GM21367 (cell line): ENCODE measurements at regions not wholly inside any gene's neighbourhood (a gene's known extent, or its start where the extent isn't known, plus 50 kb on each side); places are given as distances from the start of the nearest gene placed in this dataset.

Experiments
- ATAC-seq: cut with Tn5 transposase; IDR thresholded peaks from one replicate; pipeline ENCODE4 v1.9.1; 2021; ENCODE audit not compliant: unreplicated experiment

DNA sequence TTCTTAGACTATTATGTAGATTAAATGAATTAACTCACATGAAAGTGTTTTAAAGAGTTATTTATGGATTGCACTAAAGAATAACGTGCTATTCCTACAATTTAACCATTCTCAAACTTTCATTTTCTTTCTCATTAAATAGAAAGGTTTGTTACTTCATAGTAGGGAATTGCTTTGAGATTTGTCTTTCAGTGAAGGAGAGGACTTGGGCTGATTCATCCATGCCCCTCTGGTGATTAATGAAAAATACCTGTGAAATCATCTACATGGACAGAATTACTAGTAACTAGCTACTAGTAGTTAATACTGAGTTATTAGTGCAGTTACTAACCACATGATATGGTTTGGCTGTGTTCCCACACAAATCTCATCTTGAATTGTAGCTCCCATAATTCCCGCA, 275.8 kb upstream of the CDH20 start:
- no peak for ATAC-seq

DNA sequence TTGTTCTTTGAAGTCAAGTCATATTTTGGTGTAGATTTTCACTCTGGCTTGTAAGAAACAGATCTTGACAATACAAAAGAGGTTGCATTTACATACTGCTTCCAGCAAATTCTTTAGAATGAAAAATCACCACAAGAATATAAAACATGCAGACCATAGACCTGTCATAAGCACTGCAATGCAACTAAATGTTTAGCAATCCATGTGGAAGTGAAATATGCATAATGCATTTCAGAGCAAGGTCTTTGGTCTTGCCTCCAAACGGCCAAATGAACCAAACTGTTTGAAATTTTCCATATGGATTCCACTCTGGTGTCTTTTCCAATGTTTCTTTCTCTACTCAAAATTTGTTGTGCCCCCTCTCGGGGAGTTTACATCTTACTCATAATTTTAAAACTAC, 271.0 kb upstream of the CDH20 start:
- no peak for ATAC-seq

DNA sequence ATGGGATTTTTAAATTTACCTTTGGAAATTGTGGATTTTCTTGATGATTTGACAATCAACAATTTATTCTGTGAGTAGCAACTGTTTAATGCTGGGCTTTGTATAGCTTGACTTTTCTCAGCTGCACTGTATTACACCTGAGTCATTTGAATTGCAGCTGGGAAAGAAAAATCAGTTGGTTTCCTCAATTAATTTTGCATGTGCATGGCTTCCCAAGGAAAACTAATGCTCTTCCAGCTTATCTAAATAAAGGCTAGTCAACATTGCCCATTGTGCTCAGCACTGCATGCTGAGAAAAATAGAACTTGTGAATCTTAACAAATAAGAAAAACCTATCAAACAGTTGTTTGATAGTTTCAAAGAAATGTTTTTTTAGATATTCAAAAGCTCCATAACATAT, 268.3 kb upstream of the CDH20 start:
- no peak for ATAC-seq

DNA sequence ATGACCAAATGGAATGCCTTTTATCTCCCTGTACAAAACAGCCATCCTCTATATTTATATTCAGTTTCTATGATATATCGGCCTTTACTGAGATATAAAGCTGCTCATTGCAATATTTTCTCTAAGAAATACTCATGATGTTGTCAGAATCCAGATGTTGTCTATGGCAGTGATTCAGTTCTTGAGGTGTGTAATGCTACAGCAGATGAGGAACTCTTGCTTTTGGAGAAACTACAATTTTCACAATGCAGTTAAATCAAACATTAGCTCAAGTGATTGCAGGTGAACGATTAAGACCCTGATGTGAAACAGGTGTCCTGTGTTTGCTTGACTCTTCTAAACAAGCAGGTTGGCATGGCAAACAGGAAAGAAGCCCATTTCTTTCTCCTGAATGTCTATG, 256.2 kb upstream of the CDH20 start:
- no peak for ATAC-seq

DNA sequence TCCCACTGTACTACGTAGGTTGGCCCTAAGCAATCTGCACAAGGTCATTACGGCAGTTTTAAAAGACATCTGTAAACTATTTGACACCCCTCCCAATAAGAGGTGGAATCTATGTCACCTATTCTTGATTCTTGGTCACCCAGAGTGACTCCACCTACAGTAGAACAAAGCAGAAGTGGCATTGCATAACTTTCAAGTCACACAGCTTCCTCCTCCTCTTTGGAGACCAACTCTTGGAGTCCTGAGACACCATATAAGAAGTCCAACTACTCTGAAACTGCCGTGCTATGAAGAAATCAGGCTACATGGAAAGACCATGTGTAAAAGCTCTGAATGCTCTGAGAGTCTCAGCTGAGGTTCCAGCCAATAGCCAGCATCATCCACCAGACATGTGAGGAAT, 253.5 kb upstream of the CDH20 start:
- no peak for ATAC-seq

DNA sequence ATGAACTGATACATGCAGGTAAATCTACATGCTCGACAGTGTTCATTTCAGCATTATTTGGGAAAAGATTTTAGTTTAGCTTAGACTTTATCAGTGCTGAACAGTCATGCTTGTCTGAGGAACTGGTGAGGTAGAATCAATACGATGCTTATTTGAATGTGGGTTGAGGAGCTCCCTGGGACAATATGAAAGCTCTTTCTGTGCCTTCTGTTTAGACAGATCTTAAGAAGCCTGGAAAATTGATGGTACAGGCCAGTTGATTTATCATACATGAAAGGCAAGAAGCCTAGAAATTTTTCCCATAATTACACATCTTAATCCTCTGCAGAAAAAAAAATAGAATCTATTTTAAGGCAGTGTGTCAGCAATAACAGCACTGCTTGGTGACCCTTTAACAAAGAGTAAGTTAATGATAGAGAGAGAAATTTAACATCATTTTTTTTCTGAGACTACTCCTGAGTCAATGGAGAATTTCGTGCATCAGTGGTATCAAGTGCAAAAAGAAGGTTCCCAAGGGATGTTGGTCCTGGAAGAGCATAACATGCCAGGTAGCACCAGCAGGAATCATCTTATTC, 252.2 kb upstream of the CDH20 start:
- no peak for ATAC-seq

DNA sequence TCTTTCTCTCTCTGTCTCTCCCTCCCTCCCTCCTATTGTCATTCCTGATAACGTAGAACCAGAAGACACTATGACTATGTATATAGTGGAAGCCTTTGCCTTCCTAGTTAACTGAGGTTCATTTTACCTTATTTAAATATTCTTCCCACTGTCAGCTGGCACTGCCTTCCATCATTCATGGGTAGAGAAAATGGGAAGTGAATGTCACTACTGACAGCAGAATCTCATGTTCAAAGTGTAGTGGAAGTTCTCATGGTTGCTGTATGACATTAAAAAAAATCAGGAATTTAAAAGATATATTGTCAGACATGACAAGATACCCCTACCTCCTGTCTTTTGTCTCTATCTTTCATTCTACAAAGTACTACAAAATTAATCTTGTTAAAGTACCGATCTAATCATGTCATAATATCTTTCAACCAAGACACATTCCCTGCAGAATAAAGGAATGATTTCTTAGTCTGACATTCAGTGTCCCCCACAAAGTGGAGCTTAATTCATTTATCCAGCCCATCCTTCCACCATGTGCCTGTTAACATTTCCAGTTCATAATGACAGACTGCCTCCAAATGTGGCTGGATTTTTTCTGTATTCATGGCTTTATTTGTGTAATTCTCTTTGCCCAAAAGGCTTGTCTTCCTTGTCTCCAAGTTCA, 250.1 kb upstream of the CDH20 start:
- ATAC-seq, result no peak

DNA sequence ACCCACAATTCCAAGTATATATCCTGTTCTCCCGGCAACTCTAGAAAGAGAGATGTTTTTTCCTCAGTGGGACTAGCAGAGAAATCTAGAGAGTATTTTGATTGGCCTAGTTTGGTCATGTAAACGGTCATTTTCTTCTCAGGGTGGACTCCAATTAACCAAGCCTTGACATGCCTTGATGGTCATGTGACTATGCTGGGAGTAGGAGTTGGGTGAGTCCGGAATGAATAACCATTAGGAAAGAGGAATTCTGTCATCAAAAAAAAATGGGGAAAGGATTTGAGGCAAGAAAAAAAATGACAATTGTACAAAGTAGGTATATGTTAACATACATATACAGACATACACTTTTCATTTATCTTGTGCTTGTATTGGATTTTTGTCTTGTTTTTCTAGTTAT, 248.2 kb upstream of the CDH20 start:
- no peak for ATAC-seq

DNA sequence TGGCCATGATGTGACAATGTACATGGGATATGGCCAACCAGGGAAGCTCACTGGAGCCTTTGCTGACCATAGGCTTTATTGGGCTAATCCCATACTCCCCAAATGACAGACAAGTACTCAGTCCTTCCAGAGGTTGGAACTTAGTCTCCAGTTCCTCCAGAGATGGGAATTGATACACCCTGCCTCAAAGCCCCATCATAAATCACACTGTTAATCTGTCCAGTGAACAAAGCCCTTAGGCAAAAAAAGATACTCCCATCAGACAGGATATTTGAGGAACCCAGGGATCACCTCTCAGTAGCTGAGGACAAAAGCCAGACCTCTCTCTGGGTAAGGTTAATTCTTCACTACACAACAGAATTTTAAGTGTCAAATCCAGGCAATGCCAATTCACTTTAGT, 247.5 kb upstream of the CDH20 start:
- ATAC-seq, result no peak

DNA sequence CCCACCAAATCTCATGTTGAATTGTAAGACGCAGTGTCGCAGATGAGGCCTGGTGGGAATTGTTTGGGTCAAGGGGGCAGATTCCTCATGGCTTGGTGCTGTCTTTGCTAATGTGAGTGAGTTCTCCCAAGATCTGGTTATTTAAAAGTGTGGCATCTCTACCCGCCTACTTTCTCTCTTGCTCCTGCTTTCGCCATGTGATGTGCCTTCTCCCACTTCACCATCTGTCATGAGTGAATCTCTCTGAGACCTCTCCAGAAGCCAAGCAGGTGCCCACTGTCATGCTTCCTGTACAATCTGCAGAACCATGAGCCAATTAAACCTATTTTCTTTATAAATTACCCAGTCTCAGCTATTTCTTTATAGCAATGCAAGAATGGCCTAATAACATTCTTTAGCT, 246.6 kb upstream of the CDH20 start:
- ATAC-seq, result no peak

DNA sequence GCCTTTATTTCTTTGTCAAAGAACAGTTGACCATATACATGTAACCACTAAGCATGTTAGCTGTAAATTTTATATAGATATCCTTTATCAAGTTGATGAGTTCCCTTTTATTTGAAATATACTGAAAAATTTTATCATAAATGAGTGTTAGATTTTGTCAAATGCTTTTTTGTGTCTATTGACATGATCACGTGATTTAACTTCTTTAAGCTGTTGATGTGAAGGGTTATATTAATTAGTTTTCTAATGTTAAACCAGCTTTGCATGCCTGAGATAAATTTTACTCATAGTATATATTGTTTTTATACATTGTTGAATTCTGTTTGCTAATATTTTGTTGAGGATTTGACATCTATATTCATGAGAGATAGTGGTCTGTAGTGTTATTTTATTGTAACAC, 241.9 kb upstream of the CDH20 start:
- ATAC-seq, result no peak

DNA sequence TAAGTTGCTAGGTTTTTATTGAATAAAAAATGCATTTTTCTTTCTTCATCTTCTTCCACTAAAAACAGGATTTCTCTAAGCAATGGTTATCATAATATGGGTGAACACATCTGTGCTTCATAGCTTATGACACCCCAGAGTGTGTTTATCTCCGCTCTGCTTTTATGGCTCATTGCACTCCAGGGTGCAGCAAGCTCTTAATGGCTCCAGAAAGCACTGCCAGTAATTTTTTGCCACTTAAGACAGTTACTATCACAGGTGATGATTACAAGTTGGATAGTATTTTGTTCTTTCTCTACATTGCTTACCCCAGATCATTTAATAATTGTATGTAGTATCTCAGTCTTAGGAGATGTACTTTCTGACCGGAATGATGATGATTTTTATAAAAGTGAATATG, 239.3 kb upstream of the CDH20 start:
- no peak for ATAC-seq

DNA sequence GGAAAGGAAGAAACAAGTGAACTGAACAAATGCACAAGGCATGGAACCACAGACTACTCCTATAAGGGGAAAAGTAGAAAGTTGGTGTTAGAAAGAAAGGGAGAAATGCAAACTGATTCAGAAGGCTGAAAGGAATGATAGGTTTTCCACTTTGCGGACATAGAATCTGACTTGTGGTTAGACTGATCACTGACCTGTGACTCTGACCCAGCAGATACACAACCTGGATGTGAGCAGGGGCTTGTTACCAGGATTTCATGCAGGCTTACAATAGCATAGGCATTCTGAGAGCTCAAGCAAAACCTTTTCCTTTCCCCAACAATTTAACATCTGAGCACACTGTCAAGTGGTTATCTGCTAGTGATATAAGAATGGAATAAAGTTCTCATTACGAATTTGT, 237.0 kb upstream of the CDH20 start:
- ATAC-seq, result no peak

DNA sequence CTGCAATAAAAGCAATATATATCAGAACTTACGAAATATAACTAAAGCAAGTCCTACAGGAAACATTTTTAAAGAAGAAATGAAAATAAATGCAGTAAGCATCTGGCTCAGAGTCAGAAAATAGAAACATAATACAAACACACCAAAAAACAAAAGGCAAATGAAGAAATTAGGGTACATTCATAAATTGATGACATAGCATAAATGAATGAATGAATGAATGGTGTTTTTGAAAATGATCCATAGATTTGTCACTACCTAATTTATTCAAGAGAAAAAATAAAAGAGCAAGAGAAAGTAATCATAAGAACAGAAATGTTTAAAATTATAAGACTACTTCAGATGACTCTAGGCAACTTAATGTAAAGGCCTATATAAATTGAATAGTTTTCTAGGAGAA, 226.1 kb upstream of the CDH20 start:
- no peak for ATAC-seq

DNA sequence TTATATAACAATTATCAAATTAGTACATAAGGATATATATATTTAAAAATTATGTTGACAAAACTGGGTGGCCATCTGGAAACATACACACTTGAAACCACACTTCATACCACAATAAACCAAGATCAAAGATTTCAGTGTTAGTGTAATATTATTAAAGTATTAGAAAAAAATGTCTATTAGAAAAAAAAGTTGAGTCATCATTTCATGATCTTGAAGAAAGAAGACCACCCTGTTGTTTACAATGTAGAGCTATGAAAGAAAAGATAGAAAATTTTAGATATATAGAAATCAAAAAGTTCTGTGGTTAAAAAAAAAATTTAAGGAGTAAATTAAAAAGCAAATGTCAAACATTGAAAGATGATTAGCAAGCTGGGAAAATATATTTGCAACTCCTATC, 224.5 kb upstream of the CDH20 start:
- ATAC-seq, result no peak

DNA sequence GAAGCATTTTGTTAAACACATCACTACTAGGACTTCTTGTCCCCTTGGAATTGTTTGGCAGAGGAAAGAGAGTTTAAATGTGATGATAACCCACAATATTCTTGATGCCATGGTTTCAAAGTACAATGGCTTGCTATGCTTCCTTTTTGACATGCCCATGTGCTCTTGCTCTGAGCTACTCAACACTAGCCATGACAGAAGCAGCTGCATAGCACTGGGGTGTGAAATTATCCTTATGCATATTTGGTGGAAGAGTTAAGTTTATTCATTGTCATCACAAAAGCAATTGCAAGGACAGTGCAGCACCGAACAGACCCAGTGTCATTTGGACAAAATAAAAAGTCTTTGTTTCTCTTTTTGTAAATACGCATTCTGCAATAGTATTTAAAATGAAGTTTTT, 209.9 kb upstream of the CDH20 start:
- no peak for ATAC-seq

DNA sequence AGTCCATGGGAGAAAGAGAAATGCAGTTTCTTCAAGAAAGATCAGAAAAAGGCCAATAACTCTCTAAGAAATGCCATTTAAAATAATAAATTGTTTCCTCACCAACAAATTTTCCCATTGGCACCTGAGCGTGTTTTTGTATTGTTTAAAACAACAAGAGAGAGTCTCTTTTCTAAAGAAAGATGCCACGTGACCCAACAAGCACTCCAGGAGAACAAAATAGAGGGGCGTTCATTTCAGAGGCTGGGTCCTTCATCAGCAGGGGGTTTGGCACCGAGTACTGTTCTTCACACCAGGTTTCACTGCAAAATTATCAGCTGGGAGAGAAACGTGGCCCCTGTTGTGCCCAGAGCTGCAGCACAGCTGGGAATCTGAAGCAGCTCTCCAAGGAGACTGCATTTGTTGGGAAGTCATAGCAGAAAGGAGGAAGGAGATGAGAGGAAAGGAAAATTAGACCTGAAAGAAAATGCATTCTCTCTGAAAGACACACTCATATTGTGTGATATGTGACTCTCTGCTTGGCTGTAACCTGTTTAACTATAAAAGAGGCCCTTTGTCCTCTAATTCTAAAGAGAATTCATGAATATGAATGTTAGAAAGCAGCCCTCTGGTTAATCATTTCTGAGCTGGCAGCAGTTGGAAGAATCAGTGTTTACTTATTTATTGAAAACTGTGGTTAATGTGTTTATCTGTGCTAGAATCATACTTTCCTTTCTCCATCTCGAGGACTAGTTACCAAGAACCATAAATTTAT, 205.3 kb upstream of the CDH20 start:
- no peak for ATAC-seq

DNA sequence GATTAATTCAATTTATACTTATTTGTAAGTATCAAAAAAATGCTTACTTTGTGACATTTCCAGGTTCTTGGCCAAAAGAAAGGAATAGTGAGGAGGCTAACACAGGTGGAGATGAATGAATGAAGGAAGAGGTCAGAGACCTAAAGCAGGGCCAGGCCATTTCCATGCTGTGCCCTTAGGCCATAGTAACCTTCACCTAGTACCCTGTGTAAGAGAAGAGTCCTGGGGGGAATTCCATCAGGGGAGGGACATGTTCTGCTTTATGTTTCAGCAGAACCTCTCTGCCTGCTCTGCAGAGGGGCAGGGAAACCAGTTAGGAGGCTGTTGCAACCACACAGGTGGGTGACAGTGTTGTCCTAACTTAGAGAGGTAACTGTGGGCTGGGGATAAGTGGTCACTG, 204.2 kb upstream of the CDH20 start:
- ATAC-seq, result no peak

DNA sequence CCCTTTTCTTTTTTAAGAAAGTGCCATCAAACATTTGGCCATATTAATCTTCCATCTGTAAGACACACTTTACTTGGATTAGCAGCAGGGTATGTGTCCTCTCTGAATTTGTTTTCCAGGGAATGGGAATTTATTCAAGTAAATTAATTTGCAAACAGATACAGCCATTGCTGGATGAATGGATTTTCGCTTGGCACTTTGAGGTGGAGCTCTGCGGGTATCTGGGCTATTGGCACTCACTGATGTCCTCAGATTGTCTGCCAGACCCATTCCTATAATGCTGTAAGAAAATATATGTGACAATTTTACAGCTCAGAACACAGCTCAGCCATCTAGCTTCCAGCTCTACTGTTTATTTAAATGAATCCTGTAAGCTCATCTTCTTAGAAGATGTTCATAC, 201.2 kb upstream of the CDH20 start:
- ATAC-seq, result no peak

DNA sequence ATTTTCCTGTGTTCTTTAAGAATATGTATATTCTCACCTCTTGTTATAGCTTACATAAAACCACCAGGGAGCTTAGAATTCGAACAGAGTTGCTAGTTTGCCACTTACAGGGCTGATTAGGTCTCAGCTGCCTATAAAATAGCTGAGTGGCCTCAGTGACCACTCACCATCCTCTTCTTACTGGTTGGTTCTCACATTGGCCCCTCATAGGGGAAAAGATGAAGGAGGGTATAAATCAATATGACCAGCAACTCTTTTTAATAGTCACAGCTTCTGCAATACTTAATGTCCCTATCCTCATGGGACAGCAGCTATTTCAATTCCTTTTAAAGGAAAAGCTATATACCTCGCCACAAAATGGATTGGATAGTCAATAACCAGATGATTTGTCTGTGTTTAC, 199.4 kb upstream of the CDH20 start:
- no peak for ATAC-seq

DNA sequence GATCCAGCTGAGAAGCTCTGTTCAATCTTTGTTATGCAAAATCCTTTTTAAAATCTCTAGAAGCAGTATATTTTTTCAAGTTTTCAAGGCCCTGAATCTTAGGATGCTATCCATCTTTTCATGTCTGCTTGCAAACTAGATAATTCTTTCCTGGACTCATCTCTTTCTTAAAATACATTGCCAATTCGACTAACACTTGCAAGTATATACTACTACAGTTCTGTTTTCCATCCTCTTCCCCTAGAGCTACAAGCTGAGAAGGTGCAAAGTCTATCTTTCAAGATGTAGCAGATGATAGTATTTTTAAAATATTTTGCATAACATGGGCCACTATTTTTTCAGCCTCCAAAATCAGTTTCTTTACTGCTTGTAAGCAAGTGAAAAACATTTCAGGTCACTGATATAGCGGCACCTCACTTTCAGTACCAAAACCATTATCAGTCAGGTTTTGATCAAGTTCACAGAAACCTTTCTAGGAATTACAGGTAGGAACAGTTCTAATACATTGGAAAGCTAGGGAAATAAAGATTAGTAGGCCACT, 196.4 kb upstream of the CDH20 start:
- no peak for ATAC-seq

DNA sequence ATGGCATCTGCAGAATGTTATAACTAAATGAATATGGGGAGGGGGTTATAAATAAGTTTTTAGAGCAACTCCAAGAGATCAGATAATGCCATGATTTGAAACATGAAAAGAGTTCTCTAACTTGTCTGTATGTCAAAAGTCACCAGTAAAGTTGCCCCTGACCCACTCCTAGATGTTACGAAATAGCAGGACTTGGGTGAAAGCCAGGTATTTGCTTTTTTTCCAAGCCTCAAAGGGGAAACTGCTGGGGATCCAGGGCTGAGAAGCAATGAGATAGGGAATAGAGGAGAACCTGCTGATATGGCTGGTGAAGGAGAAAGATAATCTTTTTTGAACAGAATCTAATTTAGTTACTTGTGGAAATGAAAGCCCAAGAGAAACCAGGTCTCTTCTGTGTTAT, 191.5 kb upstream of the CDH20 start:
- ATAC-seq, result no peak
